HEK293 (cell line): ENCODE measurements at regions not wholly inside any gene's neighbourhood (a gene's known extent, or its start where the extent isn't known, plus 50 kb on each side); places are given as distances from the start of the nearest gene placed in this dataset.
"Not testable (repeated sequence)": the region's sequence is repeated elsewhere in the genome, so short reads cannot be mapped to it uniquely, and the experiment has no call there.

Experiments
- CTCF ChIA-PET: fragments of 350-600 bp; formaldehyde crosslinking; extraction: SDS; loops from one replicate; lab custom pipeline; 2021; ENCODE audit warnings: antibody characterized with exemption; lab: Yijun Ruan, JAX
- POLR2A ChIA-PET: fragments of 300-600 bp; formaldehyde crosslinking; extraction: SDS; loops from one replicate; lab custom pipeline; 2020; ENCODE audit warnings: antibody characterized with exemption, inconsistent platforms; lab: Yijun Ruan, JAX
- H3K27ac ChIP-seq: fragments of 200-500 bp; sonication (Bioruptor generic); 2 replicates; pipeline ENCODE4 v1.5.1; 2014; ENCODE audit warnings: low read depth, low read length, control low read depth, inconsistent platforms; ENCODE audit errors: extremely low read depth
- H3K36me3 ChIP-seq, 2 experiments: fragments of 200-500 bp in 1 of 2; sonication (Bioruptor generic) in 1 of 2; 1 replicate in 1 of 2; 2 replicates in 1 of 2; pipeline ENCODE4 v1.5.1; 2014 to 2017; ENCODE audit warnings: inconsistent platforms in 2 of 2, low read length in 2 of 2; ENCODE audit not compliant: control insufficient read depth in 2 of 2, insufficient read depth in 1 of 2
- H3K4me1 ChIP-seq: fragments of 200-500 bp; sonication (Bioruptor generic); 2 replicates; pipeline ENCODE4 v1.5.1; 2014; ENCODE audit warnings: mild to moderate bottlenecking, low read length, inconsistent platforms; ENCODE audit not compliant: control insufficient read depth, insufficient read depth
- H3K4me3 ChIP-seq: 2 replicates; pipeline ENCODE4 v1.5.1; 2011; ENCODE audit warnings: low read depth, mild to moderate bottlenecking, control low read depth, low read length, moderate library complexity
- H3K9me3 ChIP-seq: fragments of 200-500 bp; sonication (Bioruptor generic); 2 replicates; pipeline ENCODE4 v1.5.1; 2014; ENCODE audit warnings: low read depth, low read length, inconsistent platforms; ENCODE audit not compliant: control insufficient read depth, insufficient read depth
- HOXD13 ChIP-seq: sonication (generic); formaldehyde crosslinking; IDR thresholded peaks from 2 replicates; pipeline ENCODE4 v1.8.0; 2022; ENCODE audit warnings: missing genetic modification reagents, borderline replicate concordance
- PATZ1 ChIP-seq: fragments of 450-650 bp; formaldehyde crosslinking; IDR thresholded peaks from 2 replicates; pipeline ENCODE4 v1.5.1; 2016; ENCODE audit warnings: missing biosample characterization, missing genetic modification characterization
- SP2 ChIP-seq: fragments of 450-650 bp; formaldehyde crosslinking; IDR thresholded peaks from 2 replicates; pipeline ENCODE4 v1.5.1; 2016; ENCODE audit warnings: missing biosample characterization, missing genetic modification characterization
- SP7 ChIP-seq: fragments of 450-650 bp; formaldehyde crosslinking; IDR thresholded peaks from 2 replicates; pipeline ENCODE4 v1.5.1; 2016; ENCODE audit warnings: missing biosample characterization, missing genetic modification characterization
- YY1 ChIP-seq: fragments of 450-650 bp; formaldehyde crosslinking; IDR thresholded peaks from 2 replicates; pipeline ENCODE4 v1.5.1; 2018; ENCODE audit warnings: missing biosample characterization, missing genetic modification characterization
- ZBTB21 ChIP-seq: fragments of 450-650 bp; formaldehyde crosslinking; IDR thresholded peaks from 2 replicates; pipeline ENCODE4 v1.5.1; 2017; ENCODE audit warnings: missing biosample characterization, missing genetic modification characterization
- ZBTB7A ChIP-seq: fragments of 450-650 bp; formaldehyde crosslinking; IDR thresholded peaks from 2 replicates; pipeline ENCODE4 v1.5.1; 2016; ENCODE audit warnings: low read depth, missing biosample characterization, missing genetic modification characterization
- ZFHX2 ChIP-seq: fragments of 450-650 bp; formaldehyde crosslinking; conservative IDR thresholded peaks from 2 replicates; pipeline ENCODE4 v1.5.1; 2016; ENCODE audit warnings: missing biosample characterization, missing genetic modification characterization
- ZNF184 ChIP-seq: fragments of 450-650 bp; IDR thresholded peaks from 2 replicates; pipeline ENCODE4 v1.5.1; 2018; ENCODE audit warnings: missing biosample characterization, mild to moderate bottlenecking, missing genetic modification characterization
- ZNF26 ChIP-seq: fragments of 450-650 bp; formaldehyde crosslinking; IDR thresholded peaks from 2 replicates; pipeline ENCODE4 v1.5.1; 2016; ENCODE audit warnings: missing biosample characterization, missing genetic modification characterization
- ZNF473 ChIP-seq: fragments of 450-650 bp; formaldehyde crosslinking; IDR thresholded peaks from 2 replicates; pipeline ENCODE4 v1.5.1; 2017; ENCODE audit warnings: missing biosample characterization, missing genetic modification characterization
- ZNF501 ChIP-seq: fragments of 450-650 bp; formaldehyde crosslinking; IDR thresholded peaks from 2 replicates; pipeline ENCODE4 v1.5.1; 2016; ENCODE audit warnings: missing biosample characterization, missing genetic modification characterization
- ZNF518A ChIP-seq: fragments of 450-650 bp; formaldehyde crosslinking; conservative IDR thresholded peaks from 2 replicates; pipeline ENCODE4 v1.5.1; 2016; ENCODE audit warnings: low read depth, missing biosample characterization, missing genetic modification characterization
- ZNF521 ChIP-seq: fragments of 450-650 bp; formaldehyde crosslinking; IDR thresholded peaks from 2 replicates; pipeline ENCODE4 v1.5.1; 2017; ENCODE audit warnings: missing biosample characterization, mild to moderate bottlenecking, missing genetic modification characterization
- ZNF561 ChIP-seq: fragments of 450-650 bp; IDR thresholded peaks from 2 replicates; pipeline ENCODE4 v1.5.1; 2018; ENCODE audit warnings: missing biosample characterization, missing genetic modification characterization, borderline replicate concordance
- ZNF76 ChIP-seq: fragments of 450-650 bp; formaldehyde crosslinking; IDR thresholded peaks from 2 replicates; pipeline ENCODE4; 2016; ENCODE audit warnings: low read depth, missing biosample characterization, missing genetic modification characterization, borderline replicate concordance
- ZSCAN18 ChIP-seq: fragments of 450-650 bp; formaldehyde crosslinking; IDR thresholded peaks from 2 replicates; pipeline ENCODE4 v1.5.1; 2016; ENCODE audit warnings: missing biosample characterization, missing genetic modification characterization
- ZXDB ChIP-seq: fragments of 450-650 bp; formaldehyde crosslinking; IDR thresholded peaks from 2 replicates; pipeline ENCODE4 v1.5.1; 2016; ENCODE audit warnings: missing biosample characterization, missing genetic modification characterization

GRCh38 chr2:175326801-175327200 is 145.3 kb upstream of the ATP5MC3 start:
- CTCF ChIA-PET, result interaction anchor here (0.6 kb wide), 1 partner anchor 75 kb away, joined by 3 read pairs; no protein-coding TSS in a partner anchor

GRCh38 chr2:175326164-175326563 is 144.7 kb upstream of the ATP5MC3 start:
- H3K4me1 ChIP-seq, H3K36me3 ChIP-seq, POLR2A ChIA-PET, H3K9me3 ChIP-seq, H3K4me3 ChIP-seq, H3K27ac ChIP-seq: not testable (repeated sequence)
- CTCF ChIA-PET, result interaction anchor here (0.6 kb wide), 1 partner anchor 74 kb away, joined by 3 read pairs; no protein-coding TSS in a partner anchor

More at GRCh38 chr2:175326801-175327200, 145.3 kb upstream of the ATP5MC3 start:
- H3K4me3 ChIP-seq, result no peak overlapping the region
- H3K9me3 ChIP-seq, result no peaks in the 10 kb centered on the region
- TF ChIP-seq ZSCAN18 (tag by site-specific recombination), result no peak
- H3K4me1 ChIP-seq, result no peaks in the 10 kb centered on the region
- POLR2A ChIA-PET, result no interaction called here
- H3K36me3 ChIP-seq, result no peaks in the 10 kb centered on the region
- no peak overlapping the region for H3K27ac ChIP-seq

- no peaks in the 10 kb centered on the region for H3K4me1 ChIP-seq
- no peak for TF ChIP-seq ZNF76 (tag by site-specific recombination)
- TF ChIP-seq HOXD13 (CRISPR knock-in tag), result no peak
- no peak for TF ChIP-seq ZNF521
- no peak for TF ChIP-seq ZNF561 (tag by site-specific recombination)
- no peak for TF ChIP-seq ZXDB
- no peak for TF ChIP-seq ZBTB7A (tag by site-specific recombination)
- no peak for TF ChIP-seq ZNF501
- no peak for TF ChIP-seq ZSCAN18 (tag by site-specific recombination)
- no peak for TF ChIP-seq ZFHX2 (tag by site-specific recombination)
- TF ChIP-seq ZNF26 (tag by site-specific recombination), result no peak
- TF ChIP-seq SP7 (tag by site-specific recombination), result no peak
- no peak for TF ChIP-seq ZNF184
- no peak for TF ChIP-seq ZNF473 (tag by site-specific recombination)
- TF ChIP-seq ZBTB21 (tag by site-specific recombination), result no peak
- TF ChIP-seq YY1, result no peak
- no peaks in the 10 kb centered on the region for H3K9me3 ChIP-seq
- CTCF ChIA-PET, result no interaction called here
- no peaks in the 10 kb centered on the region for H3K36me3 ChIP-seq
- no peak overlapping the region for H3K4me3 ChIP-seq
- H3K27ac ChIP-seq, result no peak overlapping the region
- POLR2A ChIA-PET, result no interaction called here
These were observed 141.7 kb upstream of the ATP5MC3 start for GRCh38 chr2:175323162-175323561.

- ChIA-PET CTCF (interaction anchor here (1.3 kb wide), 2 partner anchors 8 to 10 kb away, joined by 4 to 6 read pairs; no protein-coding TSS in a partner anchor), POLR2A (no interaction called here)
- no peak overlapping the region for H3K4me3 ChIP-seq
- no peaks in the 10 kb centered on the region for H3K36me3 ChIP-seq
- no peaks in the 10 kb centered on the region for H3K9me3 ChIP-seq
- no peak overlapping the region for H3K27ac ChIP-seq
- no peaks in the 10 kb centered on the region for H3K4me1 ChIP-seq
- TF ChIP-seq ZNF518A (tag by site-specific recombination), result no peak
- TF ChIP-seq PATZ1 (tag by site-specific recombination), result no peak
- no peak for TF ChIP-seq SP2 (tag by site-specific recombination)
These were observed 137.0 kb upstream of the ATP5MC3 start for GRCh38 chr2:175318542-175318941.
